ENCODE measurements at regions not wholly inside any gene's neighbourhood (a gene's known extent, or its start where the extent isn't known, plus 50 kb on each side); places are given as distances from the start of the nearest gene placed in this dataset.

DNA sequence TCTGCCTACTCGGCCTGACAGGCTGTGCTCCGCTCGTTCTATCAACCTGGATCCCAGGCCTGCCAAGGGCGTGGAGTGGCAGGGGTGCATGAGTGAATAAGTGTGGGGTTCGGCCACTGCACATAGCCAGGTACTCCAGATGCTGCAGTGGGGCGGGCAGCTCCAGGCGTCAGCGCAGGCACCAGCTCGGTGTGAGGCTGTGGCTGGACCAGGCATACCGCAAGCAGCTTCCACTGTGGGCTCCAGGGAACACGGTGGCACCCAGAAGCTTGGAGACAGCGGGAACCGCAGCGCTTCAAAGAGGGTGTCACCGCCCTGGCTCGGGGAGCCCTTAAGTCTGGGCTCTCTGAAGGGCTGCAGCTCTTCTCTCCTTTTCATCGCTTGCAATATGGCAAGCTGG, 1630.2 kb downstream of the OLFM4 start:
- Mint-ChIP-seq H3K27me3 (no peaks in the 10 kb centered on the region), H3K36me3 (ENCODE audit: insufficient read depth) (no peaks in the 10 kb centered on the region), H3K4me3 (ENCODE audit: low read depth) (no peak overlapping the region), H3K4me1 (ENCODE audit: low read depth) (peaks cover 6% of the 10 kb centered on the region), H3K27ac (no peak overlapping the region), H3K9me3 (ENCODE audit: low read depth) (peaks cover 12% of the 10 kb centered on the region)
- DNase-seq (ENCODE audit: low spot score, unreplicated experiment) = no peak
- TF ChIP-seq, protein P1, sequence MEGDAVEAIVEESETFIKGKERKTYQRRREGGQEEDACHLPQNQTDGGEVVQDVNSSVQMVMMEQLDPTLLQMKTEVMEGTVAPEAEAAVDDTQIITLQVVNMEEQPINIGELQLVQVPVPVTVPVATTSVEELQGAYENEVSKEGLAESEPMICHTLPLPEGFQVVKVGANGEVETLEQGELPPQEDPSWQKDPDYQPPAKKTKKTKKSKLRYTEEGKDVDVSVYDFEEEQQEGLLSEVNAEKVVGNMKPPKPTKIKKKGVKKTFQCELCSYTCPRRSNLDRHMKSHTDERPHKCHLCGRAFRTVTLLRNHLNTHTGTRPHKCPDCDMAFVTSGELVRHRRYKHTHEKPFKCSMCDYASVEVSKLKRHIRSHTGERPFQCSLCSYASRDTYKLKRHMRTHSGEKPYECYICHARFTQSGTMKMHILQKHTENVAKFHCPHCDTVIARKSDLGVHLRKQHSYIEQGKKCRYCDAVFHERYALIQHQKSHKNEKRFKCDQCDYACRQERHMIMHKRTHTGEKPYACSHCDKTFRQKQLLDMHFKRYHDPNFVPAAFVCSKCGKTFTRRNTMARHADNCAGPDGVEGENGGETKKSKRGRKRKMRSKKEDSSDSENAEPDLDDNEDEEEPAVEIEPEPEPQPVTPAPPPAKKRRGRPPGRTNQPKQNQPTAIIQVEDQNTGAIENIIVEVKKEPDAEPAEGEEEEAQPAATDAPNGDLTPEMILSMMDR (IDR thresholded peaks at IDR 0.05; ENCODE audit: unreplicated experiment) = no peak

DNA sequence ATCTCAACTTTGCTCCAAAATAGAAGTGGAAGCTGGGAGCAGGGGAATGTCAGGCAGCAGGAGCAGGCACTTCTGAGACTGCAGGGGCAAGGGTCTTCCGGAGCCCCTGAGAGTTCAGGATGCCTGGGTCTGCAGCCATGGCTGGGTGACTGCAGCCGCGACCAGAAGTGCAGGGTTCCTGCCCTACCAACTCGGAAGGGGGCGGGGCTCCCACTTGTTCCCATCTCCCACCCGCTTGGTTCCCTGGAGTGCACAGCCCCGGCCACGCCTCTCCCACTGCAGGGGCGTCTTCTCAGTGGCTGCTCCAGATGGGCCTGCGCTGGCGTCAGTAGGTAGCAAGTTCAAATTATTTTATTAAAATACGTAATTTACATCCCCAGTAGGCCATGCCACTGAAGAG, 1631.7 kb downstream of the OLFM4 start:
- no peak for DNase-seq (ENCODE audit: low spot score, unreplicated experiment)
- TF ChIP-seq, protein P1 (IDR thresholded peaks at IDR 0.05; ENCODE audit: unreplicated experiment) = no peak
- no peak overlapping the region for H3K4me3 Mint-ChIP-seq (ENCODE audit: low read depth)
- peaks cover 6% of the 10 kb centered on the region for H3K4me1 Mint-ChIP-seq (ENCODE audit: low read depth)
- no peak overlapping the region for H3K27ac Mint-ChIP-seq
- H3K9me3 Mint-ChIP-seq (ENCODE audit: low read depth) = peaks cover 6% of the 10 kb centered on the region
- H3K36me3 Mint-ChIP-seq (ENCODE audit: insufficient read depth) = no peaks in the 10 kb centered on the region
- no peaks in the 10 kb centered on the region for H3K27me3 Mint-ChIP-seq

DNA sequence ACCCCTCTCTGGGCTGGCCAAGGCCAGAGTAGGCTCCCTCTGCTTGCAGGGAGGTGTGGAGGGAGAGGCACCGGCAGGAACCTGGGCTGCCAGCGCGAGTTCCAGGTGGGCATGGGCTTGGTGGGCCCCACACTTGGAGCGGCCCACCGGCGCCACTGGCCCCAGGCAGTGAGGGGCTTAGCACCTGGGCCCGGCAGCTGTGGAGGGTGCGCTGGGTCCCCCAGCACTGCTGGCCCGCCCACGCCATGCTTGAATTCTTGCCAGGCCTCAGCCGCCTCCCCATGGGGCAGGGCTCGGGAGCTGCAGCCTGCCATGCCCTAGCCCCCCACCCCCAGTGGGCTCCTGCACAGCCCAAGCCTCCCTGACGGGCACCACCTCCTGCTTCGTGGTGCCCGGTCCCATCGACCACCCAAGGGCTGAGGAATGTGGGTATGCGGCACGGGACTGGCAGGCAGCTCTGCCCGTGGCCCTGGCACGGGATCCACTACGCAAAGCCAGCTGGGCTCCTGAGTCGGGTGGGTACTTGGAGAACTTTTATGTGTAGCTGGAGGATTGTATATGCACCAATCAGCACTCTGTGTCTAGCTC, 1648.0 kb downstream of the OLFM4 start:
- Mint-ChIP-seq H3K4me1 (ENCODE audit: low read depth) (no peaks in the 10 kb centered on the region), H3K9me3 (ENCODE audit: low read depth) (peaks cover 7% of the 10 kb centered on the region), H3K27ac (no peak overlapping the region), H3K36me3 (ENCODE audit: insufficient read depth) (peaks cover 2% of the 10 kb centered on the region), H3K27me3 (no peaks in the 10 kb centered on the region), H3K4me3 (ENCODE audit: low read depth) (no peak overlapping the region)
- TF ChIP-seq, protein P1 (IDR thresholded peaks at IDR 0.05; ENCODE audit: unreplicated experiment) = no peak
- no peak for DNase-seq (ENCODE audit: low spot score, unreplicated experiment)

DNA sequence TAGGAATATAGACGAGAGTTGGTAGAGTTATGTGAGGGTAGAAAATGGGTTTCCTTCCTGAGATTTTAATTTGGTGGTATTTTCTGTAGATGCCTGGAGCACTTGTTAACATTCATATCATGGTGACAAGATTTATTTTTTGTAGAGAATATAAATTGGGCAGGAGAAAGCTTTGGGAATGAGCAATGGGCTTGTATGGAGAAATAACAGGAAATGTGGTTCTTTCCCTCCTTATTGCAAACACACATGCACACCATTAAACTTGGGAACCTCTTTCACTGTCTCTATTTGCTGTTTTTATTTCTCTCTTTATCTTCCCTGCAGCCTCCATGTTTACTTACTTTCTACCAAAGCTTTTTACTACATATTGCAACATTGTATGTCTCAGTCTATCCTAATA, 1653.6 kb downstream of the OLFM4 start:
- H3K27ac Mint-ChIP-seq = no peak overlapping the region
- H3K9me3 Mint-ChIP-seq (ENCODE audit: low read depth) = peaks cover 6% of the 10 kb centered on the region
- H3K27me3 Mint-ChIP-seq = no peaks in the 10 kb centered on the region
- peaks cover 10% of the 10 kb centered on the region for H3K4me1 Mint-ChIP-seq (ENCODE audit: low read depth)
- peaks cover 2% of the 10 kb centered on the region for H3K36me3 Mint-ChIP-seq (ENCODE audit: insufficient read depth)
- H3K4me3 Mint-ChIP-seq (ENCODE audit: low read depth) = no peak overlapping the region
- DNase-seq (ENCODE audit: low spot score, unreplicated experiment) = no peak
- TF ChIP-seq, protein P1 (IDR thresholded peaks at IDR 0.05; ENCODE audit: unreplicated experiment) = no peak

DNA sequence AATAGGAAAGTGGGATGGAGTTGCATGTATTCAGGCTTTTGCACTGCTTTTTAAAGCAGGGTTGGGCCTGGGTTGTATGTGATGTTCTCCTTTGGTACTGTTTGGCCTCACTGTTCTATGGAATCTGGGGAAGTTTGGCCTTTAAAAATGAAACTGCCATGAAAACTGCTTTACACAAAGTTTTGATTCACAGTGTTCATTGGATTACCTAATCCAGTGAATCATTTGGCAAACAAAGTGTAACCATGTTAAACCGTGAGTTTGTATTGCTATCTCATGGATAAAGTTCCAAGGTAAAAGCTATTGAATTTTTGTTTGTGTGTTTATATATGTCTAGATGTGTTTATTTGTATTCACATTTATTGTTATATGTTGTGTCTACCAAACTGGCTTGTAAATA, 1658.6 kb downstream of the OLFM4 start:
- Mint-ChIP-seq H3K4me1 (ENCODE audit: low read depth) (peaks cover 11% of the 10 kb centered on the region), H3K4me3 (ENCODE audit: low read depth) (no peak overlapping the region), H3K36me3 (ENCODE audit: insufficient read depth) (no peaks in the 10 kb centered on the region), H3K27ac (no peak overlapping the region), H3K27me3 (no peaks in the 10 kb centered on the region), H3K9me3 (ENCODE audit: low read depth) (peaks cover 7% of the 10 kb centered on the region)
- no peak for DNase-seq (ENCODE audit: low spot score, unreplicated experiment)
- TF ChIP-seq, protein P1 (IDR thresholded peaks at IDR 0.05; ENCODE audit: unreplicated experiment) = no peak
